KMS-11 (cell line): ENCODE measurements at regions not wholly inside any gene's neighbourhood (a gene's known extent, or its start where the extent isn't known, plus 50 kb on each side); places are given as distances from the start of the nearest gene placed in this dataset.
A peak's percentile ranks its signal among the peaks of the same experiment; 100 is the strongest.

Experiments used
- H2AFZ ChIP-seq: fragments of 200-600 bp; sonication (generic); 2 replicates; pipeline ENCODE4 v1.6.1; 2016; ENCODE audit warnings: antibody characterized with exemption, mixed run types, low read depth
- H3K27ac ChIP-seq: fragments of 200-600 bp; sonication (generic); 2 replicates; pipeline ENCODE4 v1.6.1; 2016; ENCODE audit warnings: mild to moderate bottlenecking, mixed run types
- H3K27me3 ChIP-seq: fragments of 200-600 bp; sonication (generic); 2 replicates; pipeline ENCODE4 v1.6.1; 2017; ENCODE audit warnings: mild to moderate bottlenecking, low read depth, mixed run types, moderate library complexity; ENCODE audit not compliant: insufficient read depth
- H3K36me3 ChIP-seq: fragments of 200-600 bp; sonication (generic); 2 replicates; pipeline ENCODE4 v1.6.1; 2017; ENCODE audit warnings: mild to moderate bottlenecking, mixed run types; ENCODE audit not compliant: insufficient read depth
- H3K4me1 ChIP-seq: fragments of 200-600 bp; sonication (generic); 2 replicates; pipeline ENCODE4 v1.6.1; 2016; ENCODE audit warnings: mild to moderate bottlenecking, low read depth, mixed run types; ENCODE audit not compliant: poor library complexity, severe bottlenecking
- H3K4me2 ChIP-seq: fragments of 200-600 bp; sonication (generic); 2 replicates; pipeline ENCODE4 v1.7.0; 2016; ENCODE audit warnings: mild to moderate bottlenecking, mixed run types
- H3K4me3 ChIP-seq: fragments of 200-600 bp; sonication (generic); IDR thresholded peaks from 2 replicates; pipeline ENCODE4 v1.6.1; 2017; ENCODE audit warnings: low read depth, low read length, mixed read lengths; ENCODE audit not compliant: insufficient read depth
- H3K79me2 ChIP-seq: fragments of 200-600 bp; sonication (generic); 2 replicates; pipeline ENCODE4 v1.6.1; 2016; ENCODE audit warnings: low read depth, mixed run types; ENCODE audit not compliant: insufficient read depth
- H3K9ac ChIP-seq: fragments of 200-600 bp; sonication (generic); 2 replicates; pipeline ENCODE4 v1.6.1; 2016; ENCODE audit warnings: mild to moderate bottlenecking, mixed run types
- H4K20me1 ChIP-seq: fragments of 200-600 bp; sonication (generic); 2 replicates; pipeline ENCODE4 v1.6.1; 2016; ENCODE audit warnings: mild to moderate bottlenecking, mixed run types; ENCODE audit not compliant: insufficient read depth
- CTCF ChIP-seq: fragments of 200-600 bp; sonication (generic); conservative IDR thresholded peaks from 2 replicates; pipeline ENCODE4 v1.6.1; 2017; ENCODE audit warnings: low read depth, mild to moderate bottlenecking, antibody characterized with exemption, low read length, moderate library complexity, mixed read lengths

GRCh38 chr1:238060061-238060460, 169.3 kb upstream of the ZP4 start:
- TF ChIP-seq CTCF, result no peak
- H3K27ac ChIP-seq, result peak overlapping the region; percentile 38; the same call in 1 of the 2 replicates
- no peaks in the 10 kb centered on the region for H3K27me3 ChIP-seq
- H4K20me1 ChIP-seq, result no peaks in the 10 kb centered on the region
- no peak overlapping the region; the same call in 1 of the 2 replicates for H3K9ac ChIP-seq
- H3K79me2 ChIP-seq, result no peaks in the 10 kb centered on the region
- H3K4me3 ChIP-seq, result no peak overlapping the region
- H3K36me3 ChIP-seq, result no peaks in the 10 kb centered on the region
- H3K4me1 ChIP-seq, result peaks cover 50% of the 10 kb centered on the region
- H3K4me2 ChIP-seq, result peak overlapping the region; percentile 55
- H2AFZ ChIP-seq, result peak overlapping the region; percentile 25; the same call in 1 of the 2 replicates

GRCh38 chr1:238052496-238053266, 162.0 kb upstream of the ZP4 start:
- H3K36me3 ChIP-seq, result no peaks in the 10 kb centered on the region
- no peak overlapping the region for H3K4me3 ChIP-seq
- no peaks in the 10 kb centered on the region for H3K79me2 ChIP-seq
- no peaks in the 10 kb centered on the region for H3K4me1 ChIP-seq
- no peak overlapping the region for H3K4me2 ChIP-seq
- no peak overlapping the region for H3K9ac ChIP-seq
- no peak overlapping the region for H2AFZ ChIP-seq
- no peak overlapping the region for H3K27ac ChIP-seq
- no peaks in the 10 kb centered on the region for H3K27me3 ChIP-seq
- H4K20me1 ChIP-seq, result no peaks in the 10 kb centered on the region
- no peak for TF ChIP-seq CTCF

DNA sequence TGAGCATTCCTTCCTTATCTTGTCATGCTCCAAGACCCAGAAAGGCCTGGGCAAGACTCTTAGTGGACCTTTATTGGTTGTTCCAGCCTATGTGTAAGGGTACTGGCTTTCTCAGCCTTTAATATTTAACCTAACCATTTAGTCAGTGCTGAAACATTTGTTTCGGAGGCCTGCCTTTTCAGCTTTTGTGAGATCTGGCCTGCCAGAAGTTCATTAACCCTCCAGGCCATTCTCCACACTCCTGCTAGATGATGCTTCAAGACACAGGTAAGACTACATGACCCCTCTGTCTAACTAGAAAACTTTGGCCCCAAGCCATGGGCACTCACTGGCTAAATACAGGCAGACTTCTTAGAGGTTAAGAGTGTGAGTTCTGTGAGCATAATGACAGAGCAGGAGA, 138.4 kb upstream of the ZP4 start:
- Histone ChIP-seq H2AFZ (no peak overlapping the region), H3K27ac (no peak overlapping the region), H3K36me3 (no peaks in the 10 kb centered on the region), H3K4me3 (no peak overlapping the region), H3K9ac (no peak overlapping the region), H3K27me3 (no peaks in the 10 kb centered on the region), H3K4me2 (no peak overlapping the region), H3K79me2 (no peaks in the 10 kb centered on the region), H3K4me1 (no peaks in the 10 kb centered on the region), H4K20me1 (no peaks in the 10 kb centered on the region)
- TF ChIP-seq CTCF, result no peak

GRCh38 chr1:238027366-238027765, 136.6 kb upstream of the ZP4 start:
- H3K79me2 ChIP-seq, result no peaks in the 10 kb centered on the region
- H3K27me3 ChIP-seq, result no peaks in the 10 kb centered on the region
- no peaks in the 10 kb centered on the region for H3K36me3 ChIP-seq
- no peak overlapping the region for H3K4me3 ChIP-seq
- H3K4me1 ChIP-seq, result no peaks in the 10 kb centered on the region
- TF ChIP-seq CTCF, result no peak
- H2AFZ ChIP-seq, result no peak overlapping the region
- H4K20me1 ChIP-seq, result no peaks in the 10 kb centered on the region
- no peak overlapping the region for H3K4me2 ChIP-seq
- H3K9ac ChIP-seq, result no peak overlapping the region
- no peak overlapping the region for H3K27ac ChIP-seq
